ENCODE measurements at regions not wholly inside any gene's neighbourhood (a gene's known extent, or its start where the extent isn't known, plus 50 kb on each side); places are given as distances from the start of the nearest gene placed in this dataset.

- no peak for TF ChIP-seq SIN3A (IDR thresholded peaks at IDR 0.05; ENCODE audit: borderline replicate concordance, insufficient read depth, low read depth, low read length)
- no peak for TF ChIP-seq CTCF (IDR thresholded peaks at IDR 0.05)
- no peak for TF ChIP-seq POLR2AphosphoS5 (IDR thresholded peaks at IDR 0.05; ENCODE audit: low read depth, low read length)
- no peak for TF ChIP-seq REST (IDR thresholded peaks at IDR 0.05; ENCODE audit: insufficient read depth in 1 of 2, low read depth in 2 of 2, low read length in 1 of 2)
- no peak for TF ChIP-seq TCF7L2 (IDR thresholded peaks at IDR 0.05; ENCODE audit: low read depth, low read length)
Measured at GRCh38 chr6:147007441-147007840, 196.8 kb upstream of the STXBP5 start.
